ENCODE measurements at regions not wholly inside any gene's neighbourhood (a gene's known extent, or its start where the extent isn't known, plus 50 kb on each side); places are given as distances from the start of the nearest gene placed in this dataset.

GRCh38 chr14:98728836-98729235, 543.2 kb downstream of the BCL11B start:
- no peaks in the 10 kb centered on the region for H3K36me3 Mint-ChIP-seq
- ChIA-PET CTCF (no interaction called here), POLR2A (no interaction called here)
- no peaks in the 10 kb centered on the region for H3K27me3 Mint-ChIP-seq (ENCODE audit: low read depth)
- ATAC-seq (no peak), DNase-seq (ENCODE audit: low spot score) (no peak)
- no peak overlapping the region for H3K4me3 Mint-ChIP-seq
- H3K4me1 Mint-ChIP-seq = peaks cover 13% of the 10 kb centered on the region
- TF ChIP-seq, protein P1, sequence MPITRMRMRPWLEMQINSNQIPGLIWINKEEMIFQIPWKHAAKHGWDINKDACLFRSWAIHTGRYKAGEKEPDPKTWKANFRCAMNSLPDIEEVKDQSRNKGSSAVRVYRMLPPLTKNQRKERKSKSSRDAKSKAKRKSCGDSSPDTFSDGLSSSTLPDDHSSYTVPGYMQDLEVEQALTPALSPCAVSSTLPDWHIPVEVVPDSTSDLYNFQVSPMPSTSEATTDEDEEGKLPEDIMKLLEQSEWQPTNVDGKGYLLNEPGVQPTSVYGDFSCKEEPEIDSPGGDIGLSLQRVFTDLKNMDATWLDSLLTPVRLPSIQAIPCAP (CRISPR knock-in tag; IDR thresholded peaks at IDR 0.05) = no peak
- TF ChIP-seq, protein P2, sequence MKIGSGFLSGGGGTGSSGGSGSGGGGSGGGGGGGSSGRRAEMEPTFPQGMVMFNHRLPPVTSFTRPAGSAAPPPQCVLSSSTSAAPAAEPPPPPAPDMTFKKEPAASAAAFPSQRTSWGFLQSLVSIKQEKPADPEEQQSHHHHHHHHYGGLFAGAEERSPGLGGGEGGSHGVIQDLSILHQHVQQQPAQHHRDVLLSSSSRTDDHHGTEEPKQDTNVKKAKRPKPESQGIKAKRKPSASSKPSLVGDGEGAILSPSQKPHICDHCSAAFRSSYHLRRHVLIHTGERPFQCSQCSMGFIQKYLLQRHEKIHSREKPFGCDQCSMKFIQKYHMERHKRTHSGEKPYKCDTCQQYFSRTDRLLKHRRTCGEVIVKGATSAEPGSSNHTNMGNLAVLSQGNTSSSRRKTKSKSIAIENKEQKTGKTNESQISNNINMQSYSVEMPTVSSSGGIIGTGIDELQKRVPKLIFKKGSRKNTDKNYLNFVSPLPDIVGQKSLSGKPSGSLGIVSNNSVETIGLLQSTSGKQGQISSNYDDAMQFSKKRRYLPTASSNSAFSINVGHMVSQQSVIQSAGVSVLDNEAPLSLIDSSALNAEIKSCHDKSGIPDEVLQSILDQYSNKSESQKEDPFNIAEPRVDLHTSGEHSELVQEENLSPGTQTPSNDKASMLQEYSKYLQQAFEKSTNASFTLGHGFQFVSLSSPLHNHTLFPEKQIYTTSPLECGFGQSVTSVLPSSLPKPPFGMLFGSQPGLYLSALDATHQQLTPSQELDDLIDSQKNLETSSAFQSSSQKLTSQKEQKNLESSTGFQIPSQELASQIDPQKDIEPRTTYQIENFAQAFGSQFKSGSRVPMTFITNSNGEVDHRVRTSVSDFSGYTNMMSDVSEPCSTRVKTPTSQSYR (CRISPR knock-in tag; IDR thresholded peaks at IDR 0.05) = no peak
- TF ChIP-seq, protein P3, sequence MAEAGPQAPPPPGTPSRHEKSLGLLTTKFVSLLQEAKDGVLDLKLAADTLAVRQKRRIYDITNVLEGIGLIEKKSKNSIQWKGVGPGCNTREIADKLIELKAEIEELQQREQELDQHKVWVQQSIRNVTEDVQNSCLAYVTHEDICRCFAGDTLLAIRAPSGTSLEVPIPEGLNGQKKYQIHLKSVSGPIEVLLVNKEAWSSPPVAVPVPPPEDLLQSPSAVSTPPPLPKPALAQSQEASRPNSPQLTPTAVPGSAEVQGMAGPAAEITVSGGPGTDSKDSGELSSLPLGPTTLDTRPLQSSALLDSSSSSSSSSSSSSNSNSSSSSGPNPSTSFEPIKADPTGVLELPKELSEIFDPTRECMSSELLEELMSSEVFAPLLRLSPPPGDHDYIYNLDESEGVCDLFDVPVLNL (CRISPR knock-in tag; IDR thresholded peaks at IDR 0.05; ENCODE audit: borderline replicate concordance, low read depth) = no peak
- TF ChIP-seq ZNF317 (CRISPR knock-in tag; IDR thresholded peaks at IDR 0.05; ENCODE audit: borderline replicate concordance, low read depth) (no peak), MLX (CRISPR knock-in tag; IDR thresholded peaks at IDR 0.05) (no peak), FOXP1 (CRISPR knock-in tag; IDR thresholded peaks at IDR 0.05; ENCODE audit: borderline replicate concordance) (no peak), NFE2L1 (CRISPR knock-in tag; IDR thresholded peaks at IDR 0.05) (no peak), ZNF512 (CRISPR knock-in tag; IDR thresholded peaks at IDR 0.05; ENCODE audit: borderline replicate concordance) (no peak), SP1 (CRISPR knock-in tag; conservative IDR thresholded peaks at IDR 0.05) (no peak), RORB (CRISPR knock-in tag; IDR thresholded peaks at IDR 0.05) (no peak), ZNF219 (CRISPR knock-in tag; IDR thresholded peaks at IDR 0.05; ENCODE audit: borderline replicate concordance) (no peak), ZNF138 (CRISPR knock-in tag; conservative IDR thresholded peaks at IDR 0.05) (no peak), NR3C1 (CRISPR knock-in tag; conservative IDR thresholded peaks at IDR 0.05; ENCODE audit: low read depth) (no peak), PRRX2 (CRISPR knock-in tag; IDR thresholded peaks at IDR 0.05) (no peak), SOX15 (CRISPR knock-in tag; IDR thresholded peaks at IDR 0.05) (no peak)
- TF ChIP-seq, protein P4, sequence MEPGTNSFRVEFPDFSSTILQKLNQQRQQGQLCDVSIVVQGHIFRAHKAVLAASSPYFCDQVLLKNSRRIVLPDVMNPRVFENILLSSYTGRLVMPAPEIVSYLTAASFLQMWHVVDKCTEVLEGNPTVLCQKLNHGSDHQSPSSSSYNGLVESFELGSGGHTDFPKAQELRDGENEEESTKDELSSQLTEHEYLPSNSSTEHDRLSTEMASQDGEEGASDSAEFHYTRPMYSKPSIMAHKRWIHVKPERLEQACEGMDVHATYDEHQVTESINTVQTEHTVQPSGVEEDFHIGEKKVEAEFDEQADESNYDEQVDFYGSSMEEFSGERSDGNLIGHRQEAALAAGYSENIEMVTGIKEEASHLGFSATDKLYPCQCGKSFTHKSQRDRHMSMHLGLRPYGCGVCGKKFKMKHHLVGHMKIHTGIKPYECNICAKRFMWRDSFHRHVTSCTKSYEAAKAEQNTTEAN (CRISPR knock-in tag; IDR thresholded peaks at IDR 0.05) = no peak
- TF ChIP-seq, protein P5, sequence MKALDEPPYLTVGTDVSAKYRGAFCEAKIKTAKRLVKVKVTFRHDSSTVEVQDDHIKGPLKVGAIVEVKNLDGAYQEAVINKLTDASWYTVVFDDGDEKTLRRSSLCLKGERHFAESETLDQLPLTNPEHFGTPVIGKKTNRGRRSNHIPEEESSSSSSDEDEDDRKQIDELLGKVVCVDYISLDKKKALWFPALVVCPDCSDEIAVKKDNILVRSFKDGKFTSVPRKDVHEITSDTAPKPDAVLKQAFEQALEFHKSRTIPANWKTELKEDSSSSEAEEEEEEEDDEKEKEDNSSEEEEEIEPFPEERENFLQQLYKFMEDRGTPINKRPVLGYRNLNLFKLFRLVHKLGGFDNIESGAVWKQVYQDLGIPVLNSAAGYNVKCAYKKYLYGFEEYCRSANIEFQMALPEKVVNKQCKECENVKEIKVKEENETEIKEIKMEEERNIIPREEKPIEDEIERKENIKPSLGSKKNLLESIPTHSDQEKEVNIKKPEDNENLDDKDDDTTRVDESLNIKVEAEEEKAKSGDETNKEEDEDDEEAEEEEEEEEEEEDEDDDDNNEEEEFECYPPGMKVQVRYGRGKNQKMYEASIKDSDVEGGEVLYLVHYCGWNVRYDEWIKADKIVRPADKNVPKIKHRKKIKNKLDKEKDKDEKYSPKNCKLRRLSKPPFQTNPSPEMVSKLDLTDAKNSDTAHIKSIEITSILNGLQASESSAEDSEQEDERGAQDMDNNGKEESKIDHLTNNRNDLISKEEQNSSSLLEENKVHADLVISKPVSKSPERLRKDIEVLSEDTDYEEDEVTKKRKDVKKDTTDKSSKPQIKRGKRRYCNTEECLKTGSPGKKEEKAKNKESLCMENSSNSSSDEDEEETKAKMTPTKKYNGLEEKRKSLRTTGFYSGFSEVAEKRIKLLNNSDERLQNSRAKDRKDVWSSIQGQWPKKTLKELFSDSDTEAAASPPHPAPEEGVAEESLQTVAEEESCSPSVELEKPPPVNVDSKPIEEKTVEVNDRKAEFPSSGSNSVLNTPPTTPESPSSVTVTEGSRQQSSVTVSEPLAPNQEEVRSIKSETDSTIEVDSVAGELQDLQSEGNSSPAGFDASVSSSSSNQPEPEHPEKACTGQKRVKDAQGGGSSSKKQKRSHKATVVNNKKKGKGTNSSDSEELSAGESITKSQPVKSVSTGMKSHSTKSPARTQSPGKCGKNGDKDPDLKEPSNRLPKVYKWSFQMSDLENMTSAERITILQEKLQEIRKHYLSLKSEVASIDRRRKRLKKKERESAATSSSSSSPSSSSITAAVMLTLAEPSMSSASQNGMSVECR (CRISPR knock-in tag; IDR thresholded peaks at IDR 0.05; ENCODE audit: borderline replicate concordance) = no peak
- peaks cover 12% of the 10 kb centered on the region for H3K9me3 Mint-ChIP-seq
- H3K27ac Mint-ChIP-seq = no peak overlapping the region

All from WTC11 (cell line).